ENCODE measurements at regions not wholly inside any gene's neighbourhood (a gene's known extent, or its start where the extent isn't known, plus 50 kb on each side); places are given as distances from the start of the nearest gene placed in this dataset.

GRCh38 chr6:19723545-19723944 lies 113.6 kb upstream of the ID4 start:
- TF ChIP-seq SP1 (IDR thresholded peaks at IDR 0.05) (no peak), ELF4 (IDR thresholded peaks at IDR 0.05) (no peak), L3MBTL2 (conservative IDR thresholded peaks at IDR 0.05) (no peak), BHLHE40 (IDR thresholded peaks at IDR 0.05; ENCODE audit: borderline replicate concordance) (no peak), ARNT (IDR thresholded peaks at IDR 0.05) (no peak), TARDBP (IDR thresholded peaks at IDR 0.05) (no peak), FOXM1 (IDR thresholded peaks at IDR 0.05; ENCODE audit: borderline replicate concordance) (no peak), PKNOX1 (IDR thresholded peaks at IDR 0.05) (no peak), SUZ12 (IDR thresholded peaks at IDR 0.05) (no peak), FOXA1 (IDR thresholded peaks at IDR 0.05) (no peak), FOXK2 (IDR thresholded peaks at IDR 0.05) (no peak)

All from HEK293T (cell line).